ENCODE measurements at regions not wholly inside any gene's neighbourhood (a gene's known extent, or its start where the extent isn't known, plus 50 kb on each side); places are given as distances from the start of the nearest gene placed in this dataset.

DNA sequence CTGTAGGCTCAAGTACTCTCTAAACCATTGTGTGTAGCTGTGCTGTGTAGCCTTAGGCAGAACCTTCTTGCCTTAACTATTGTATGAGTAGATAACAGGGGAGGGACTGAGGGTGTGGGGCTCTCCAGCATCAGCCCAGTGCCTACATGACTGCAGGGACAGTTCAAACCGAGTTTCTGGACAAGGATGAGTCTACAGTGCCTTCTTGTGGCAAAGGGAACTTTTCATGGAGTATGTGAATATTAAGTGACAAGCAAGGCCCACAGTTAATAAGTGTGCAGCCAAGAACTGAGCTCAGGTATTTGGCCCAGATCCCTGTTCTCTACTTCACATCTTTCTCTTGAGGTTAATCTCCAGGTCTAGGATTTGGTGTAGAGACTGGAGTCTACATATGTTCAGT lies 424.4 kb upstream of the LARGE1 start:
- Histone ChIP-seq H4K20me1 (ENCODE audit: control insufficient read depth, extremely low read depth, insufficient read depth, low read length) (no peaks in the 10 kb centered on the region), H3K79me2 (ENCODE audit: control insufficient read depth, insufficient read depth, low read length) (no peaks in the 10 kb centered on the region), H3K36me3 (ENCODE audit: control insufficient read depth, insufficient read depth, low read length) (no peaks in the 10 kb centered on the region), H3K9me3 (ENCODE audit: control insufficient read depth, insufficient read depth, low read depth, low read length) (no peaks in the 10 kb centered on the region), H3K4me2 (ENCODE audit: extremely low read depth, insufficient read depth, low read length) (no peak overlapping the region), H3K27me3 (ENCODE audit: control insufficient read depth, insufficient read depth, low read length) (no peaks in the 10 kb centered on the region), H2AFZ (ENCODE audit: low read length) (no peak overlapping the region), H3K4me3 (replicated peaks in 1 of 4; ENCODE audit: control extremely low read depth in 1 of 4, insufficient read depth in 1 of 4, low read depth in 3 of 4, low read length in 4 of 4) (no peak overlapping the region), H3K27ac (ENCODE audit: insufficient read depth, low read length) (no peak overlapping the region), H3K9ac (ENCODE audit: insufficient read depth, low read length) (no peak overlapping the region), H3K4me1 (ENCODE audit: control insufficient read depth, extremely low read depth, insufficient read depth, low read length) (no peaks in the 10 kb centered on the region)
- no peak for DNase-seq (ENCODE audit: low read depth in 2 of 2)
- TF ChIP-seq CTCF (conservative IDR thresholded peaks at IDR 0.05 in 1 of 2, IDR thresholded peaks at IDR 0.05 in 1 of 2; ENCODE audit: low read depth in 1 of 2, low read length in 2 of 2) = no peak

- H3K27me3 ChIP-seq (ENCODE audit: control insufficient read depth, insufficient read depth, low read length) = no peaks in the 10 kb centered on the region
- no peak for TF ChIP-seq CTCF (conservative IDR thresholded peaks at IDR 0.05 in 1 of 2, IDR thresholded peaks at IDR 0.05 in 1 of 2; ENCODE audit: low read depth in 1 of 2, low read length in 2 of 2)
- TF ChIP-seq EZH2 (IDR thresholded peaks at IDR 0.05; ENCODE audit: low read length, missing control alignments) = no peak
- no peaks in the 10 kb centered on the region for H4K20me1 ChIP-seq (ENCODE audit: control insufficient read depth, extremely low read depth, insufficient read depth, low read length)
Observed at GRCh38 chr22:34354071-34354817, 434.0 kb upstream of the LARGE1 start.

DNA sequence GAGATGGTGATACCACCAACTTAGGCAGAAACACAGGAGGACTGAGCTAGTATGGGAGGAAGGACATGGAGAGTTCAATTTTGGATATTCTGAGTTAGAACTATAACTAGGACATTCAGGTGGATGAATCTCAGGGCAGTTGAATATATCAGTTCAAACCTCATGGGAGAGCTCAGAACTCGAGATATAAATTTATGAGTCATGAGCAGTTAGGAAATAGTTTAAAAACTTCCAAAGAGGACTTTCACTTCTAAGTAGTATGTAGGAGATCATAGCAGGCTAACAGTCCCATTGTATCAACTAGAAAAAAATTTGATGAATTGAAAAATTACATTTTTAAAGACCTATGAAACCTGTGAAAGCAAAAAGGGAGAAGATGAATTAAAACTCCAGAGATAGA lies 436.2 kb upstream of the LARGE1 start:
- no peaks in the 10 kb centered on the region for H3K79me2 ChIP-seq (ENCODE audit: control insufficient read depth, insufficient read depth, low read length)
- no peaks in the 10 kb centered on the region for H3K36me3 ChIP-seq (ENCODE audit: control insufficient read depth, insufficient read depth, low read length)
- H3K4me2 ChIP-seq (ENCODE audit: extremely low read depth, insufficient read depth, low read length) = no peak overlapping the region
- TF ChIP-seq EZH2 (IDR thresholded peaks at IDR 0.05; ENCODE audit: low read length, missing control alignments) (no peak), CTCF (conservative IDR thresholded peaks at IDR 0.05 in 1 of 2, IDR thresholded peaks at IDR 0.05 in 1 of 2; ENCODE audit: low read depth in 1 of 2, low read length in 2 of 2) (no peak)
- H2AFZ ChIP-seq (ENCODE audit: low read length) = no peak overlapping the region
- H3K27me3 ChIP-seq (ENCODE audit: control insufficient read depth, insufficient read depth, low read length) = no peaks in the 10 kb centered on the region
- H3K27ac ChIP-seq (ENCODE audit: insufficient read depth, low read length) = no peak overlapping the region
- no peaks in the 10 kb centered on the region for H4K20me1 ChIP-seq (ENCODE audit: control insufficient read depth, extremely low read depth, insufficient read depth, low read length)
- H3K9me3 ChIP-seq (ENCODE audit: control insufficient read depth, insufficient read depth, low read depth, low read length) = no peaks in the 10 kb centered on the region
- no peak overlapping the region for H3K9ac ChIP-seq (ENCODE audit: insufficient read depth, low read length)
- H3K4me1 ChIP-seq (ENCODE audit: control insufficient read depth, extremely low read depth, insufficient read depth, low read length) = no peaks in the 10 kb centered on the region
- no peak overlapping the region for H3K4me3 ChIP-seq (replicated peaks in 1 of 4; ENCODE audit: control extremely low read depth in 1 of 4, insufficient read depth in 1 of 4, low read depth in 3 of 4, low read length in 4 of 4)
- no peak for DNase-seq (ENCODE audit: low read depth in 2 of 2)

More at GRCh38 chr22:34354071-34354817, 434.0 kb upstream of the LARGE1 start:
- H3K4me2 ChIP-seq (ENCODE audit: extremely low read depth, insufficient read depth, low read length) = no peak overlapping the region
- H3K36me3 ChIP-seq (ENCODE audit: control insufficient read depth, insufficient read depth, low read length) = no peaks in the 10 kb centered on the region
- no peak overlapping the region for H3K4me3 ChIP-seq (replicated peaks in 1 of 4; ENCODE audit: control extremely low read depth in 1 of 4, insufficient read depth in 1 of 4, low read depth in 3 of 4, low read length in 4 of 4)
- no peak for DNase-seq (ENCODE audit: low read depth in 2 of 2)
- H2AFZ ChIP-seq (ENCODE audit: low read length) = no peak overlapping the region
- H3K4me1 ChIP-seq (ENCODE audit: control insufficient read depth, extremely low read depth, insufficient read depth, low read length) = no peaks in the 10 kb centered on the region
- no peaks in the 10 kb centered on the region for H3K9me3 ChIP-seq (ENCODE audit: control insufficient read depth, insufficient read depth, low read depth, low read length)
- H3K9ac ChIP-seq (ENCODE audit: insufficient read depth, low read length) = no peak overlapping the region
- H3K27ac ChIP-seq (ENCODE audit: insufficient read depth, low read length) = no peak overlapping the region
- no peaks in the 10 kb centered on the region for H3K79me2 ChIP-seq (ENCODE audit: control insufficient read depth, insufficient read depth, low read length)
